Dendritic cell treated with granulocyte-macrophage colony-stimulating factor and Interleukin-4, amounts not matched to agents 40 ng/mL and 50 ng/mL, for 4 days (primary cell): ENCODE measurements at regions not wholly inside any gene's neighbourhood (a gene's known extent, or its start where the extent isn't known, plus 50 kb on each side); places are given as distances from the start of the nearest gene placed in this dataset.

Experiments
- H3K27ac Mint-ChIP-seq: one replicate; pipeline ENCODE4 v1.8.0; 2022; ENCODE audit warnings: mild to moderate bottlenecking, mixed read lengths
- H3K27me3 Mint-ChIP-seq: one replicate; pipeline ENCODE4 v1.8.0; 2022; ENCODE audit warnings: mild to moderate bottlenecking, mixed read lengths
- H3K36me3 Mint-ChIP-seq: one replicate; pipeline ENCODE4 v1.8.0; 2022; ENCODE audit warnings: low read depth, mixed read lengths
- H3K4me1 Mint-ChIP-seq: one replicate; pipeline ENCODE4 v1.8.0; 2022; ENCODE audit warnings: low read depth, mixed read lengths
- H3K4me3 Mint-ChIP-seq: one replicate; pipeline ENCODE4 v1.8.0; 2022; ENCODE audit warnings: mild to moderate bottlenecking, moderate library complexity, mixed read lengths
- H3K9me3 Mint-ChIP-seq: one replicate; pipeline ENCODE4 v1.8.0; 2022; ENCODE audit warnings: mixed read lengths
- intact Hi-C: fragments of 100-400 bp; cut with micrococcal nuclease; formaldehyde crosslinking; loops from one replicate; pipeline ENCODE4 v1.15.0; 2022

DNA sequence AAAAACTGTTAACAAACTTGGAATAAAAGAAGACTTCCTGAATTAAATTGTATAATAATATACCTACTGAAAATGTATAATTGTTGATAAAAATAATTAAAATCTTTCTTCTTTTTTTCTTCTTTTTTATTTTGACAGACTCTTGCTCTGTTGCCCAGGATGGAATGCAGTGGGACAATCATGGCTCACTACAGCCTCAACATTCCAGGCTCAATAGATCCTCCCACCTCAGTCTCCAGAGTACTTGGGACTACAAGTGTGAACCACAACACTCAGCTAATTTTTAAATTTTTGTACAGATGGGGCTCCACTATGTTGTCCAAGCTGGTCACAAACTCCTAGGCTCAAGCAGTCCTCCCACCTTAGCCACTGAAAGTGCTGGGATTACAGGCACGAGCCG, 1063.8 kb upstream of the CNTN5 start:
- no peaks in the 10 kb centered on the region for H3K36me3 Mint-ChIP-seq
- intact Hi-C loops, result no loop called here
- H3K9me3 Mint-ChIP-seq, result peaks cover under 1% of the 10 kb centered on the region
- H3K27me3 Mint-ChIP-seq, result no peaks in the 10 kb centered on the region
- no peak overlapping the region for H3K4me3 Mint-ChIP-seq
- no peaks in the 10 kb centered on the region for H3K4me1 Mint-ChIP-seq
- no peak overlapping the region for H3K27ac Mint-ChIP-seq

DNA sequence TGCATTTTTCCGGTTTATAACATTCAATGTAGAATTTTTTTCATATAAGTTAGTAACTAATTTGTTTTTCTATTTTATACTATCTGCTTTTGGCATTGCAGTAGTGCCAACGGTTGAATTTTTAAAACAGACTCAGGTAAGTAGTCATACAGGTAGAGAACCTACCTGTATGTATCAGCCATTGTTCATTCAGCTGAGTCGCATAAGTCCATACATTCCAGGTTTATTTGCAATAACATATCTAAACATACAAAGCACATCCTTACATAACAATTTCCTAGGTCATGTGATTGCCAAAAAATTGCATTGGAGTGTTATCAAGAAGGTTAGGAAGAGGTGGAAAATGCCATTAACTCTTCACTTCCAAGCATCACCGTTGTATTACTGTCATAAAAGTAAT, 1059.3 kb upstream of the CNTN5 start:
- H3K4me3 Mint-ChIP-seq, result no peak overlapping the region
- H3K4me1 Mint-ChIP-seq, result no peaks in the 10 kb centered on the region
- no peak overlapping the region for H3K27ac Mint-ChIP-seq
- H3K27me3 Mint-ChIP-seq, result no peaks in the 10 kb centered on the region
- intact Hi-C loops, result no loop called here
- H3K36me3 Mint-ChIP-seq, result no peaks in the 10 kb centered on the region
- peaks cover 16% of the 10 kb centered on the region for H3K9me3 Mint-ChIP-seq

DNA sequence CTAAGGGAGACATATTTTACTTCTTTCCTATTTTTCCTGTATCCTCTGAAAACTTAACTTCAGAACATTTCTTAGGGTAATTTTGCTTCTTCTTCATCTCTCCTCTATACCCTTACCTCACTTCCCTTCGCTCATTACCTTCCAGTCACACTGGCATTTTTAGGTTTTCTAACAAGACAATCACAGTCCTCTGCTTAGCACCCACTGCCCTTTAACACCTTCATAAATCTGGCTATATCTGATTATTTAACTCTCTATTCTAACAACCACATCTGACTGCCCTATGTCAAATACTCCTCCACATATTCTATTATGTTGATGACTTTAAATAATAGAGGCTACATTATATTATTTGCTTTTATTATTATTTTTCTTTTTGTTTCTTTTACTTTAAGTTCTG, 1058.0 kb upstream of the CNTN5 start:
- Mint-ChIP-seq H3K27ac (no peak overlapping the region), H3K4me3 (no peak overlapping the region), H3K9me3 (peaks cover 17% of the 10 kb centered on the region), H3K4me1 (no peaks in the 10 kb centered on the region), H3K27me3 (no peaks in the 10 kb centered on the region), H3K36me3 (no peaks in the 10 kb centered on the region)
- intact Hi-C loops, result no loop called here

DNA sequence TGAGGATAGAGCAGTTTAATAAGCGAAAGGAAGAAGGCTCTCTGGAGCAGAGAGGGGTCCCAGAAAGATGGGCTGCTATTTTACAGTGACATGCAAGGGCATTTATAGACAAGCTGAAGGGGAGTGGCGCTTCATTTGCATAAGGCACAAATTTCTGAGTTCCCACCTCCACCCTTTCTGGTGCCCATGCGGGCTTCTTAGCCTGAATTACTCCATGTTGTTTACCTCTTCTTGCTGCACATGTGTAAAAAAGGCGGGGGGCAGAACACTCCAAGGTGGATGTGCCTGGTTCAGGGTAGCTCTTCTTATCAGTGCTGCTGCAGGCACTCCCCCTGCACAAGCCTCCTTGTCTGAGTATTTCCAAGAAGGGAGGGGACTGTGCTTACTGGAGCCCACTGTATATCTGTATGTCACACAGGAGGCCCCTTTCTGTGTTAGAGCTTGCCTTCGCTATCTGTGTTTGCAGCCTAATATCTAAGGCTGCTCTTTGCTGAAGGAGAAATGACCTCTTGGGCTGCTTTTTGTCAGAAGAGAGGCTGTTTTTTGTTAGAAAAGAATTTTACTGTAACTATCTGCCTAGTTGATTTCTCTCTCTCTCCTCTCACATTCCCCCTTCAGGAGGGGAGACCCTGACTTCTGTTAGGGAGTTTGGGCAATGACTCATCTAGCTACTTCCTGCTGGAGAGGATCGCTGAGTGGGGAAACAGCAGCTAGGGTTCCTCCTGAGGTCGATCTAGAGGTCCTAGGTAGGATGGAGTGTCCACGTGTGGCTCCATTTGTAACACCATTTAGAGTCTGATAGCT, 1057.0 kb upstream of the CNTN5 start:
- no peaks in the 10 kb centered on the region for H3K36me3 Mint-ChIP-seq
- intact Hi-C loops, result no loop called here
- H3K4me1 Mint-ChIP-seq, result no peaks in the 10 kb centered on the region
- no peaks in the 10 kb centered on the region for H3K27me3 Mint-ChIP-seq
- H3K27ac Mint-ChIP-seq, result no peak overlapping the region
- H3K4me3 Mint-ChIP-seq, result no peak overlapping the region
- H3K9me3 Mint-ChIP-seq, result peaks cover 22% of the 10 kb centered on the region

DNA sequence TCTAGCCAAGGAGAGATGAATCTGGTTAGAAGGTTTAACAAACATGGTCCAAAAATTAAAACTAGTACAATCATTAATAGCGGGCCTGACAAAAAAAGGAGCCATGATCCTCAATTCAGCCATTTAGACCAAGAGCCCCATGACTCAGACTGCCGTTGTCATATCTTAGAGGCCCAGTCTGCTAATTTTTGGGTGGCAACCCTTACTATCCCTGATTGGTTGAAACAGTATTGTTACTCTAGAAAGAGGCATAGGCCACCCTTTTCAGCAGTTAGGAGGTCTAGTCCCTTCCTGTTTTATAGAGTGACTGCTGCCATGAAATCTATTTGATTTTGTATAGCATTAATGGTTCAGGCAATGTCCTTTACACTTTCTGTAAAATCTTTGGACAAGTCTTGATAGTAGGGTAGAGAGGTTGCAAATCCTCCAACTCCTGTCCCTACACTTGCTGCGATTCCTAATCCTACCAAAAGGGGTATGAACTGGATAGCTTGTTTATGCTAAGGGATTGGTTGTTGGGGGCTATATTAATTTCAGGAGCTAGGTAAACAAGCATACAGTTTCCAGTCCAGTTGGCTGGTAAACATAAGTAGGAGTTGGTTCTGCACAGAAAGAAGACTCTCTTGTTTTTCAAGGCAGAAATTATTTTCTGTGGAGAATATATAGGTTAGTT, 1056.3 kb upstream of the CNTN5 start:
- Mint-ChIP-seq H3K36me3 (no peaks in the 10 kb centered on the region), H3K27ac (no peak overlapping the region), H3K4me3 (no peak overlapping the region), H3K9me3 (peaks cover 29% of the 10 kb centered on the region), H3K4me1 (no peaks in the 10 kb centered on the region), H3K27me3 (no peaks in the 10 kb centered on the region)
- intact Hi-C loops, result no loop called here

DNA sequence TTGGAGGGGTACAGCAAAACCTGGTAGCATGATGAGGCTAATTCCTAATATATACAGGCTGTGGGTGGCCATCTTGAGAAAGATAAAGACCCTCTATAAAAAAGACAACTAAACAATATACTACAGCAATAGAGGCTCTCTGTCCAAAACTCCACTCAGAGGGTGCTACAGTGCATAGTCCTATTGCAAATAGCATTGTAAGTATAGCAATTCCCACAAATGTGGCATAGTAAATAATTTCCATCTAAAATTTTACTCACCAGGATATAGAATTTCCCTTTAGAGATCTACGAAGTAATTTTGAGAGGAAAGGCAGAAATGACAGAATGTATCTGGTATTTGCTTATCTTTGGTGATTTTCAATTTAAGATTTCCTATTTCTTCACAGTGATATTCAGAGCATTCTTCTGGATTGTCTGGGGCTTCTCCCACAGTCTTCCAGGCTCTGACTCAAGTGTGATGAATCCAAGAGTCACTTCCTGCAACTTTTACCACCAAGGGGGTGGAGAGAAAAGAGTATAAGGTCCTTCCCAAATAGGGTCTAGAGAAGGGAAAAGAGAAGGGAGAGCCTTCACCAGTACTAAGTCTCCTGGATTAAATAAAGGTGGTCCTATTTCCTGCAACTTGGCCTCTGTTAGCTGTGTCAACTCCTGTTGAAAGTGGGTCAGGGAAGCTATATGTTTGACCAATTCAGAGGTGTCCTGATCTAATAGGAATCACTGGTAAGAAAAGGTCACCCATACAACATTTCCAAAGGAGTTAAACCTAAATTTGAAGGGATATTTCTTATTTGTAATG, 1054.7 kb upstream of the CNTN5 start:
- intact Hi-C loops, result no loop called here
- no peaks in the 10 kb centered on the region for H3K4me1 Mint-ChIP-seq
- peaks cover 43% of the 10 kb centered on the region for H3K9me3 Mint-ChIP-seq
- H3K27ac Mint-ChIP-seq, result no peak overlapping the region
- H3K36me3 Mint-ChIP-seq, result no peaks in the 10 kb centered on the region
- H3K27me3 Mint-ChIP-seq, result no peaks in the 10 kb centered on the region
- no peak overlapping the region for H3K4me3 Mint-ChIP-seq

DNA sequence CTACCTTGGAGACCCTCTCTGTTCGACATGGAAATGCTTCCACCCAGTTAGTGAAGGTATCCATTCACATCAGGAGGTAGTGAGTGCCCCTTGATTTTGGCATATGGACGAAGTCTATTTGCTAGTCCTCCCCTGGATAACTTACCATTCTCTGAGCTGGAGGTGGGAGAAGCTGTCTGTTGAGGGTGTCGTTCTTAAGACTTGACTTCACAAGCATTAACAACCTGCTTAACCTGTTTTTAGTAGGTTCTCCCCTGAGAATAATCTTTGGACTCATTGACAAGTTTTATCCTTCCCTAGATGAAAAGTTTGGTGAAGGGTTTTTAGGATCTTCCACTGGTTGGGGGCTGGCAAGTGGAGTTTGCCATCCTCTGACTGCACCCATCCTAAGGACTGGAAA, 1053.8 kb upstream of the CNTN5 start:
- H3K4me3 Mint-ChIP-seq, result no peak overlapping the region

DNA sequence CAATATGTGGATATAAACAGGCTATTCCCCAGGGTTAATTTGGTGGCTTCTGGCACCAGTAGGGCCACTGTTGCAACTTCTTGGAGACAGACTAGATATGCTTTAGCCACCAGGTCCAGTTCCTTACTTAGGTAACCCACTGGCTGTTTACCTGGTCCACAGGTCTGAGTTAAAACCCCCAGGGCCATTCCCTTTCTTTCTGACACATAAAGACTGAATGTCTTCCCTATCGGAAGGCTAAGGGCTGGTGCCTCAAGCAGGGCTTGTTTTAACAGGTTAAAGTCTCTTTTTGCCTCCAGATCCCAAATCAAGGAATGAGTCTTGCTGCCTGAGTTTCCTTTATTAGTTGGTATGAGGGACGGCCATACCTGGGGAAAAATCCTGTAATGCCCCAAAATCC, 1052.7 kb upstream of the CNTN5 start:
- H3K4me1 Mint-ChIP-seq, result no peaks in the 10 kb centered on the region
- peaks cover 43% of the 10 kb centered on the region for H3K9me3 Mint-ChIP-seq
- no peaks in the 10 kb centered on the region for H3K36me3 Mint-ChIP-seq
- intact Hi-C loops, result no loop called here
- no peak overlapping the region for H3K4me3 Mint-ChIP-seq
- no peak overlapping the region for H3K27ac Mint-ChIP-seq
- H3K27me3 Mint-ChIP-seq, result no peaks in the 10 kb centered on the region

More for the DNA sequence above, 1053.8 kb upstream of the CNTN5 start:
- Mint-ChIP-seq H3K27me3 (no peaks in the 10 kb centered on the region), H3K4me1 (no peaks in the 10 kb centered on the region), H3K9me3 (peaks cover 52% of the 10 kb centered on the region), H3K27ac (no peak overlapping the region), H3K36me3 (no peaks in the 10 kb centered on the region)
- intact Hi-C loops, result no loop called here

DNA sequence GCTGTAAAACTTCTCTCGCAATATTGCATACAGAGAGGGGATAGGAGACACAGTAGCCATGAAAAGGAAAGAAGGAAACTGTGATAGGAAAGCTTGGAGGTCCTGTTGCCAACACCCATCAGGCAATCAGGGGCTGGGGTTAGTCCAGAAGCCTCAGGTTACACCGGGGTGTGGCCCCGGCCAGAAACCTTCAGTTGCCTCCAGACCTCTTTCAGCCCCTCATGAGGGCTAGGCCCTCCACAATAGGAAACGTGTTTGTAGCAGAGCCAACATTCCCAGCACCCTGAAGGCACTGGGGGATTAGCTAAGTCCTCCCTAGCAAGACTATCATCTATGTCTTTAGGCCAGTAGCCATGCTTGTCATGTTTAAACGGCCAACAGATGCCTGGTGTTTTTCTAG, 1048.0 kb upstream of the CNTN5 start:
- Mint-ChIP-seq H3K36me3 (no peaks in the 10 kb centered on the region), H3K4me1 (no peaks in the 10 kb centered on the region), H3K27me3 (no peaks in the 10 kb centered on the region), H3K27ac (no peak overlapping the region), H3K4me3 (no peak overlapping the region), H3K9me3 (peaks cover 35% of the 10 kb centered on the region)
- intact Hi-C loops, result no loop called here

DNA sequence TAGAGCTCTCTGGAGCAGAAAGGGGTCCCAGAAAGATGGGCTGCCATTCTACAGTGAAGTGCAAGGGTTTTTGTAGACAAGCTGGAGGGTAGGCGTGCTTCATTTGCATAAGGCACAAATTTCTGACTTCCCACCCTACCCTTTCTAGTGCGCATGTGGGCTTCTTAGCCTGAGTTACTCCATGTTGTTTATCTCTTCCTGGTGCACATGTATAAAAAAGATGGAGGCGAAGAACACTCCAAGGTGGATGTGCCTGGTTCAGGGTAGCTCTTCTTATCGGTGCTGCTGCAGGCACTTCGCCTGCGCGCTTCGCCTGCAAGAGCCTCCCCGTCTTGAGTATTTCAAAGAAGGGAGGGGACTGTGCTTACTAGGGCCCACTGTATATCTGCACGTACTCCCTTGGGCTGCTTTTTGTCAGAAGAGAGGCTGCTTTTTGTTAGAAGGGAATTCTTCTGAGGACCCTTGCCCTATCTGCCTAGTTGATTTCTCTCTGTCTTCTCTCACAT, 1047.3 kb upstream of the CNTN5 start:
- H3K27me3 Mint-ChIP-seq, result no peaks in the 10 kb centered on the region
- no peaks in the 10 kb centered on the region for H3K36me3 Mint-ChIP-seq
- H3K27ac Mint-ChIP-seq, result no peak overlapping the region
- intact Hi-C loops, result no loop called here
- H3K4me1 Mint-ChIP-seq, result no peaks in the 10 kb centered on the region
- no peak overlapping the region for H3K4me3 Mint-ChIP-seq
- peaks cover 33% of the 10 kb centered on the region for H3K9me3 Mint-ChIP-seq

DNA sequence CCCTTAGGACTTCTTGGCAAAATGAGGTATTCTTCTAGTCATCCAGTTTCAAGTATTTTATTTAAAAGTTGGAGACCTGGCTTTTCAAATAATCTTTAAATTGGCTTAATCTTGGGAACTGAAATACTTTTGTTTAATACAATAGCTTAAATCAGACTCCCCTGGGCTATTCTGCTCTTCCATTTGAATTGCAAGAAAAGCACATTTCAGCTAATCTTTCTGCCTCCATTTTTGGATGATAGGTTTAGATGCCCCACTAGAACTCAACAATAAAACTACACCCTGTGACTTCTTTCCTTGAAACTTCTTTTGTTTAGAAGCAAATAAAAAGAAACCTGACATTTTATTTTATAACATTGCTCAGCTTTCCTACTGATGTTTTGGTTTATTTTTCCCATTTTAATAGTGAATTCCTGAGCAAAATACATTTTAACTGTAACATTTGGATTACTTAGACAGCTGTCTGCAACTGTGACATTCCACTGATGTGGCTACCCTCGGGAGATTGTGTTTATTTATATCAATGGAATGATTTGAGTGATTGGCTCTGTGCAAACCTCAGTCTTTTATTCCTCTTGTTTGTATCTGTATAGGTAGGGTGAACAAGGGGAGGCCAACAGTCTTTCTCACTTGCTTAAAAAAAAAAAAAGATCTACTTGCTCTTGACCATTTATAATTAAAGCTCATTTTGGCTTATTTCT, 1045.8 kb upstream of the CNTN5 start:
- Mint-ChIP-seq H3K9me3 (peaks cover 20% of the 10 kb centered on the region), H3K27ac (no peak overlapping the region), H3K27me3 (no peaks in the 10 kb centered on the region), H3K36me3 (no peaks in the 10 kb centered on the region), H3K4me1 (no peaks in the 10 kb centered on the region), H3K4me3 (no peak overlapping the region)
- intact Hi-C loops, result no loop called here

DNA sequence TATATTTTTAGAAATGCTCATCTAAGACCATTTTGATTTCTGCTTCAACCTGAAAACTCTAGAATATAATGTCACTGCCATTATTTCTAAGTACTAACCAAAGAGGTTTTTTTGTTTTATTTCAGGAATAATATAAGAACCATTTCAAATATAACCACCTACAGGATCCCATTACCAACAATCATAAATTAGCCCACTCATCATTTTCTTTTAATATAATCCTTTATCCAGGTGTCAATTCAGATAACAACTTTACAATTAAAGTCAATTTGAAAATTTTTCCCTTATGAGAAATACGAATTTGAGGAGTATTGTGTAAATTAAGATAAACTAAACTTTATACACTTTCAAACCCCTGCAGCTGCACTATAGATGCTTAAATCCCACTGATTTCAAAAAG, 1043.0 kb upstream of the CNTN5 start:
- Mint-ChIP-seq H3K9me3 (peaks cover 24% of the 10 kb centered on the region), H3K4me1 (no peaks in the 10 kb centered on the region), H3K4me3 (no peak overlapping the region), H3K27ac (no peak overlapping the region), H3K27me3 (no peaks in the 10 kb centered on the region), H3K36me3 (no peaks in the 10 kb centered on the region)
- intact Hi-C loops, result no loop called here

DNA sequence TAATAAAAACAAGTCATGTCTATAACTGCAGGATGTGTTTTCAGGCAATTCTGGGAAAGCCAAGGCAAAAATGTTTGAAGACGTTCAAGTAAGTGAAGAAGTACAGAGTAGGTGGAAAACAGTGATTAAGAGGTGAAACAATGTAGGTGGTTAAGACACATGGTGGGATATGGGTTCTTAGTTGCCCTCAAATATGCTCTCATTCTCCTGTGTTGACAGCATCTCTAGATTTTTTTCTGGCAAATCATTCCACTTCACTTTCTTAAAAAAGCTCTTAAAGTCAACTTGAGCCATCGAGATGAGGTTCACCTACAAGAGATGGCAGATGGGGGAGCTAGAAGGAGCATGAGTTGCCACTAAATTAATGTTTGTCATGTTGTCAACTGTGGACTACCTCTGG, 1041.0 kb upstream of the CNTN5 start:
- H3K36me3 Mint-ChIP-seq, result no peaks in the 10 kb centered on the region
- H3K4me1 Mint-ChIP-seq, result no peaks in the 10 kb centered on the region
- H3K27ac Mint-ChIP-seq, result no peak overlapping the region
- no peaks in the 10 kb centered on the region for H3K27me3 Mint-ChIP-seq
- intact Hi-C loops, result no loop called here
- H3K9me3 Mint-ChIP-seq, result peaks cover 29% of the 10 kb centered on the region
- H3K4me3 Mint-ChIP-seq, result no peak overlapping the region

DNA sequence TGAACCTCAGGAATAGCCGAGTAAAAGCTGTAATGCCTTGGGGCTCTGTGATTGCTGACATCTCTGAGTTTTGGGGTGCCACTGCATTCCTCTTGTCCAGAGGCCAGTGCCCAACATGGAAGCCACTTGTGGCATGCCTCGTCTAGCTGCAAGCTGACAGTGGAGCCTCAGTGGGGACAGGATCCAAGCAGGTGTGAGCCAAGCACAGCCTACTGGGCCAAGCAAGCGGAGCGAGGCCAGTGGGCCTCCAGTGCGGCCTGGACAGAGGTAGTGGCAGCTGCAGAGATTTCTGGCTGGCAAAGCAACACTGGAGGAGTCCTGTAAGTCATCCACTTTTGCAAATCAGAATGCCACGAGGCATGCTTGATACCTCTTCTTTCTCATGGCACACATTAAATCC, 1038.2 kb upstream of the CNTN5 start:
- intact Hi-C loops, result no loop called here
- no peaks in the 10 kb centered on the region for H3K36me3 Mint-ChIP-seq
- no peaks in the 10 kb centered on the region for H3K4me1 Mint-ChIP-seq
- no peak overlapping the region for H3K4me3 Mint-ChIP-seq
- H3K9me3 Mint-ChIP-seq, result peaks cover 29% of the 10 kb centered on the region
- H3K27me3 Mint-ChIP-seq, result no peaks in the 10 kb centered on the region
- no peak overlapping the region for H3K27ac Mint-ChIP-seq
